ENCODE measurements at regions not wholly inside any gene's neighbourhood (a gene's known extent, or its start where the extent isn't known, plus 50 kb on each side); places are given as distances from the start of the nearest gene placed in this dataset.

DNA sequence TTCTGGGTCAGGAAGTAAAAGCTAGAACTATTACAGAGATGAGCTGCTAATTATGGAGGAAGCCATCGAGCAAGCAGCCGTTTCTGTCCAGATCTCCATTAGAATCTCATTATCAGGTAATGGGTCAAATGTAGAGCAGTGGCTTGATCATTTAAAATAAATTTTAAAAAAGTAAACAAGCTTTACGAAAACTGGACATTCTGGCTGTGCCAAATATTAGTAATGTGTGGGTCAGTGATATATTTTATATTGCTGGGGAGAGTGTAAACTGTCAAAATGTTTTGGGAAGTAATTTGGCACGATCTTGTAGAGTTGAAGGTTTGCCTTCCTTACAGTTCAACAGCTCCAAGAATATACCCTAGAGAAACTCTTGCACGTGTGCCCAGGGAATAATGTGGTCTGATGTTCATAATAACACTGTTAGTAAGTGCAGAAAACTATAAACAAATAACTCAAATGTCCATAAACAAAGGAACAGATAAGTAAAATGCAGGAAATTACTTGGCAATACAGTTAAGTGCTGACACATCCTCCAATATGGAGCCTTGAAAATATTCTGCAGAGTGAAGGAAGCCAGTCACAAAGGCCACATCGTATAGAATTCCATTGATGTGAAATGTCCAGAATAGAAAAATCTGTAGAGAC, 127.2 kb upstream of the UBL3 start:
- H3K4me2 ChIP-seq, result no peak overlapping the region
- POLR2A ChIA-PET, result no interaction called here
- no peak overlapping the region for H3K4me3 ChIP-seq
- TF ChIP-seq RCOR1 (IDR thresholded peaks at IDR 0.05; ENCODE audit: low read depth, low read length), result no peak
- TF ChIP-seq, protein P1, sequence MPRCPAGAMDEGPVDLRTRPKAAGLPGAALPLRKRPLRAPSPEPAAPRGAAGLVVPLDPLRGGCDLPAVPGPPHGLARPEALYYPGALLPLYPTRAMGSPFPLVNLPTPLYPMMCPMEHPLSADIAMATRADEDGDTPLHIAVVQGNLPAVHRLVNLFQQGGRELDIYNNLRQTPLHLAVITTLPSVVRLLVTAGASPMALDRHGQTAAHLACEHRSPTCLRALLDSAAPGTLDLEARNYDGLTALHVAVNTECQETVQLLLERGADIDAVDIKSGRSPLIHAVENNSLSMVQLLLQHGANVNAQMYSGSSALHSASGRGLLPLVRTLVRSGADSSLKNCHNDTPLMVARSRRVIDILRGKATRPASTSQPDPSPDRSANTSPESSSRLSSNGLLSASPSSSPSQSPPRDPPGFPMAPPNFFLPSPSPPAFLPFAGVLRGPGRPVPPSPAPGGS (IDR thresholded peaks at IDR 0.05), result no peak
- TF ChIP-seq, protein P2, sequence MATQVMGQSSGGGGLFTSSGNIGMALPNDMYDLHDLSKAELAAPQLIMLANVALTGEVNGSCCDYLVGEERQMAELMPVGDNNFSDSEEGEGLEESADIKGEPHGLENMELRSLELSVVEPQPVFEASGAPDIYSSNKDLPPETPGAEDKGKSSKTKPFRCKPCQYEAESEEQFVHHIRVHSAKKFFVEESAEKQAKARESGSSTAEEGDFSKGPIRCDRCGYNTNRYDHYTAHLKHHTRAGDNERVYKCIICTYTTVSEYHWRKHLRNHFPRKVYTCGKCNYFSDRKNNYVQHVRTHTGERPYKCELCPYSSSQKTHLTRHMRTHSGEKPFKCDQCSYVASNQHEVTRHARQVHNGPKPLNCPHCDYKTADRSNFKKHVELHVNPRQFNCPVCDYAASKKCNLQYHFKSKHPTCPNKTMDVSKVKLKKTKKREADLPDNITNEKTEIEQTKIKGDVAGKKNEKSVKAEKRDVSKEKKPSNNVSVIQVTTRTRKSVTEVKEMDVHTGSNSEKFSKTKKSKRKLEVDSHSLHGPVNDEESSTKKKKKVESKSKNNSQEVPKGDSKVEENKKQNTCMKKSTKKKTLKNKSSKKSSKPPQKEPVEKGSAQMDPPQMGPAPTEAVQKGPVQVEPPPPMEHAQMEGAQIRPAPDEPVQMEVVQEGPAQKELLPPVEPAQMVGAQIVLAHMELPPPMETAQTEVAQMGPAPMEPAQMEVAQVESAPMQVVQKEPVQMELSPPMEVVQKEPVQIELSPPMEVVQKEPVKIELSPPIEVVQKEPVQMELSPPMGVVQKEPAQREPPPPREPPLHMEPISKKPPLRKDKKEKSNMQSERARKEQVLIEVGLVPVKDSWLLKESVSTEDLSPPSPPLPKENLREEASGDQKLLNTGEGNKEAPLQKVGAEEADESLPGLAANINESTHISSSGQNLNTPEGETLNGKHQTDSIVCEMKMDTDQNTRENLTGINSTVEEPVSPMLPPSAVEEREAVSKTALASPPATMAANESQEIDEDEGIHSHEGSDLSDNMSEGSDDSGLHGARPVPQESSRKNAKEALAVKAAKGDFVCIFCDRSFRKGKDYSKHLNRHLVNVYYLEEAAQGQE (IDR thresholded peaks at IDR 0.05), result no peak
- no peak for TF ChIP-seq ESRRA (IDR thresholded peaks at IDR 0.05; ENCODE audit: borderline replicate concordance, low read length)
- TF ChIP-seq PHF8 (IDR thresholded peaks at IDR 0.05; ENCODE audit: borderline replicate concordance, low read depth), result no peak
- no peak for TF ChIP-seq CHD4 (IDR thresholded peaks at IDR 0.05; ENCODE audit: borderline replicate concordance)
- no peak for TF ChIP-seq FOSB (CRISPR knock-in tag; IDR thresholded peaks at IDR 0.05)
- TF ChIP-seq, protein P3, sequence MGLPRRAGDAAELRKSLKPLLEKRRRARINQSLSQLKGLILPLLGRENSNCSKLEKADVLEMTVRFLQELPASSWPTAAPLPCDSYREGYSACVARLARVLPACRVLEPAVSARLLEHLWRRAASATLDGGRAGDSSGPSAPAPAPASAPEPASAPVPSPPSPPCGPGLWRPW (IDR thresholded peaks at IDR 0.05), result no peak
- 42% methylated on average over 6 of the region's 6 CpGs for WGBS (ENCODE audit: missing lambda C conversion rate)
- FAIRE-seq (no peak), ATAC-seq (no peak), DNase-seq (ENCODE audit: low read depth in 1 of 2, low spot score in 1 of 2) (no peak)
- H3K4me1 ChIP-seq, result no peaks in the 10 kb centered on the region
- no peaks in the 10 kb centered on the region for H3K9me3 ChIP-seq
- no peak overlapping the region for H3K27ac ChIP-seq
- CTCF ChIA-PET, result interaction anchor here (0.6 kb wide), 1 partner anchor 206 kb away, joined by 3 read pairs; no protein-coding TSS in a partner anchor

DNA sequence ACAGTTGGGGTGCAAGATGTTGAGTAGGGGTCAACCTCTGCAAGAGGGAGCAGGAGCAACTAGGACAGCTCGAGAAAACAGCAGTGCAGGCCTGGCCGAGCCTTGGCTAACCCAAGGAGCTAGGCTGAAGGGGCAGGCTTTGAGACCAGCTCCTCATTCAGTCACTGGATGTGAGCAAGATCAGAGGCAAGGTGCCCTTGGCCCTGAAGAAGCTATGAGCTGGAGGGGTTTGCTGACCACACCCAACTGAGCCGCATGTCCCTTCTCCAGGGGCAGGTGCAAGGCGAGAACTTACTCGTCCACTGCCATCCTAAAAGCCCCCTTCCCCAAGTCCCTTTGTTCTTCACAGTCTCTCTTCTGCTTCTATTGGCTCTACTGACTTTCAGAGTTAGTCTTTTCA, 126.1 kb upstream of the UBL3 start:
- TF ChIP-seq, protein P4, sequence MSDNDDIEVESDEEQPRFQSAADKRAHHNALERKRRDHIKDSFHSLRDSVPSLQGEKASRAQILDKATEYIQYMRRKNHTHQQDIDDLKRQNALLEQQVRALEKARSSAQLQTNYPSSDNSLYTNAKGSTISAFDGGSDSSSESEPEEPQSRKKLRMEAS (IDR thresholded peaks at IDR 0.05), result no peak
- TF ChIP-seq SMC3 (IDR thresholded peaks at IDR 0.05), result no peak
- TF ChIP-seq EP300 (IDR thresholded peaks at IDR 0.05), result no peak
- no peak for TF ChIP-seq NR3C1 (IDR thresholded peaks at IDR 0.05)
- TF ChIP-seq TFCP2L1 (CRISPR knock-in tag; IDR thresholded peaks at IDR 0.05), result no peak
- no peak for TF ChIP-seq CHD4 (IDR thresholded peaks at IDR 0.05; ENCODE audit: borderline replicate concordance)
- TF ChIP-seq, protein P5, sequence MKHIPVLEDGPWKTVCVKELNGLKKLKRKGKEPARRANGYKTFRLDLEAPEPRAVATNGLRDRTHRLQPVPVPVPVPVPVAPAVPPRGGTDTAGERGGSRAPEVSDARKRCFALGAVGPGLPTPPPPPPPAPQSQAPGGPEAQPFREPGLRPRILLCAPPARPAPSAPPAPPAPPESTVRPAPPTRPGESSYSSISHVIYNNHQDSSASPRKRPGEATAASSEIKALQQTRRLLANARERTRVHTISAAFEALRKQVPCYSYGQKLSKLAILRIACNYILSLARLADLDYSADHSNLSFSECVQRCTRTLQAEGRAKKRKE (CRISPR knock-in tag; IDR thresholded peaks at IDR 0.05; ENCODE audit: low read depth), result no peak
- no peak for TF ChIP-seq RARB (CRISPR knock-in tag; IDR thresholded peaks at IDR 0.05)
- TF ChIP-seq BHLHE40 (IDR thresholded peaks at IDR 0.05; ENCODE audit: low read depth, low read length), result no peak
- TF ChIP-seq MAFK (IDR thresholded peaks at IDR 0.05; ENCODE audit: partially characterized antibody), result no peak
- no peak for TF ChIP-seq FOXS1 (CRISPR knock-in tag; IDR thresholded peaks at IDR 0.05)
- TF ChIP-seq SREBF2 (IDR thresholded peaks at IDR 0.05), result no peak
- TF ChIP-seq CBX8 (IDR thresholded peaks at IDR 0.05), result no peak
- TF ChIP-seq, protein P1 (IDR thresholded peaks at IDR 0.05), result no peak
- no peak for TF ChIP-seq MYC (IDR thresholded peaks at IDR 0.05; ENCODE audit: borderline replicate concordance, low read length)
- H3K27ac ChIP-seq, result no peak overlapping the region
- ChIA-PET POLR2A (no interaction called here), CTCF (no interaction called here)
- H3K4me3 ChIP-seq, result no peak overlapping the region
- no peak for FAIRE-seq
- H3K4me1 ChIP-seq, result no peaks in the 10 kb centered on the region
- 89% methylated on average over 5 of the region's 5 CpGs for WGBS (ENCODE audit: missing lambda C conversion rate)
- H3K4me2 ChIP-seq, result no peak overlapping the region
- H3K9me3 ChIP-seq, result no peaks in the 10 kb centered on the region
- DNase-seq (ENCODE audit: low read depth in 1 of 2, low spot score in 1 of 2), result no peak
- ATAC-seq, result no peak

Measured in A549 (cell line).